GM12878 (cell line): ENCODE measurements at regions not wholly inside any gene's neighbourhood (a gene's known extent, or its start where the extent isn't known, plus 50 kb on each side); places are given as distances from the start of the nearest gene placed in this dataset.

ENCODE experiments used
- ESRRA ChIP-seq: IDR thresholded peaks from 2 replicates; pipeline ENCODE4 v1.6.1; 2012; ENCODE audit warnings: mild to moderate bottlenecking, low read length, improper control_type of control experiment
- POLR2AphosphoS2 ChIP-seq: IDR thresholded peaks from 2 replicates; pipeline ENCODE4 v1.6.1; 2011; ENCODE audit warnings: low read depth, mild to moderate bottlenecking, low read length, improper control_type of control experiment, moderate library complexity
- TF ChIP-seq, protein P1 (sequence below): fragments of 450-650 bp; IDR thresholded peaks from 2 replicates; pipeline ENCODE4 v1.6.1; 2017; ENCODE audit warnings: borderline replicate concordance
- TF ChIP-seq, protein P2 (sequence below): IDR thresholded peaks from 2 replicates; pipeline ENCODE4 v1.6.1; 2011; ENCODE audit warnings: mild to moderate bottlenecking, low read depth, low read length, moderate library complexity; ENCODE audit not compliant: insufficient replicate concordance
- TF ChIP-seq, protein P3 (sequence below), 3 experiments: IDR thresholded peaks in 2 of 3; conservative IDR thresholded peaks in 1 of 3; 2 replicates each; pipeline ENCODE4 v1.5.1; 2011; ENCODE audit warnings: low read depth in 3 of 3, low read length in 3 of 3, mild to moderate bottlenecking in 3 of 3, control low read depth in 2 of 3, moderate library complexity in 2 of 3, inconsistent platforms in 1 of 3, mixed read lengths in 1 of 3; ENCODE audit not compliant: control insufficient read depth in 2 of 3, insufficient read depth in 1 of 3; ENCODE audit errors: extremely low read depth in 1 of 3

GRCh38 chr5:143694357-143694756 is 117.6 kb upstream of the HMHB1 start:
- TF ChIP-seq, protein P1, sequence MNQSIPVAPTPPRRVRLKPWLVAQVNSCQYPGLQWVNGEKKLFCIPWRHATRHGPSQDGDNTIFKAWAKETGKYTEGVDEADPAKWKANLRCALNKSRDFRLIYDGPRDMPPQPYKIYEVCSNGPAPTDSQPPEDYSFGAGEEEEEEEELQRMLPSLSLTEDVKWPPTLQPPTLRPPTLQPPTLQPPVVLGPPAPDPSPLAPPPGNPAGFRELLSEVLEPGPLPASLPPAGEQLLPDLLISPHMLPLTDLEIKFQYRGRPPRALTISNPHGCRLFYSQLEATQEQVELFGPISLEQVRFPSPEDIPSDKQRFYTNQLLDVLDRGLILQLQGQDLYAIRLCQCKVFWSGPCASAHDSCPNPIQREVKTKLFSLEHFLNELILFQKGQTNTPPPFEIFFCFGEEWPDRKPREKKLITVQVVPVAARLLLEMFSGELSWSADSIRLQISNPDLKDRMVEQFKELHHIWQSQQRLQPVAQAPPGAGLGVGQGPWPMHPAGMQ, result no peak
- TF ChIP-seq, protein P2, sequence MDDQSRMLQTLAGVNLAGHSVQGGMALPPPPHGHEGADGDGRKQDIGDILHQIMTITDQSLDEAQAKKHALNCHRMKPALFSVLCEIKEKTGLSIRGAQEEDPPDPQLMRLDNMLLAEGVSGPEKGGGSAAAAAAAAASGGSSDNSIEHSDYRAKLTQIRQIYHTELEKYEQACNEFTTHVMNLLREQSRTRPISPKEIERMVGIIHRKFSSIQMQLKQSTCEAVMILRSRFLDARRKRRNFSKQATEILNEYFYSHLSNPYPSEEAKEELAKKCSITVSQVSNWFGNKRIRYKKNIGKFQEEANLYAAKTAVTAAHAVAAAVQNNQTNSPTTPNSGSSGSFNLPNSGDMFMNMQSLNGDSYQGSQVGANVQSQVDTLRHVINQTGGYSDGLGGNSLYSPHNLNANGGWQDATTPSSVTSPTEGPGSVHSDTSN, result no peak
- TF ChIP-seq POLR2AphosphoS2, result no peak
- TF ChIP-seq, protein P3, sequence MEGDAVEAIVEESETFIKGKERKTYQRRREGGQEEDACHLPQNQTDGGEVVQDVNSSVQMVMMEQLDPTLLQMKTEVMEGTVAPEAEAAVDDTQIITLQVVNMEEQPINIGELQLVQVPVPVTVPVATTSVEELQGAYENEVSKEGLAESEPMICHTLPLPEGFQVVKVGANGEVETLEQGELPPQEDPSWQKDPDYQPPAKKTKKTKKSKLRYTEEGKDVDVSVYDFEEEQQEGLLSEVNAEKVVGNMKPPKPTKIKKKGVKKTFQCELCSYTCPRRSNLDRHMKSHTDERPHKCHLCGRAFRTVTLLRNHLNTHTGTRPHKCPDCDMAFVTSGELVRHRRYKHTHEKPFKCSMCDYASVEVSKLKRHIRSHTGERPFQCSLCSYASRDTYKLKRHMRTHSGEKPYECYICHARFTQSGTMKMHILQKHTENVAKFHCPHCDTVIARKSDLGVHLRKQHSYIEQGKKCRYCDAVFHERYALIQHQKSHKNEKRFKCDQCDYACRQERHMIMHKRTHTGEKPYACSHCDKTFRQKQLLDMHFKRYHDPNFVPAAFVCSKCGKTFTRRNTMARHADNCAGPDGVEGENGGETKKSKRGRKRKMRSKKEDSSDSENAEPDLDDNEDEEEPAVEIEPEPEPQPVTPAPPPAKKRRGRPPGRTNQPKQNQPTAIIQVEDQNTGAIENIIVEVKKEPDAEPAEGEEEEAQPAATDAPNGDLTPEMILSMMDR (IDR thresholded peaks at IDR 0.05 in 2 of 3, conservative IDR thresholded peaks at IDR 0.05 in 1 of 3; ENCODE audit: control insufficient read depth in 2 of 3, extremely low read depth in 1 of 3, insufficient read depth in 1 of 3, low read depth in 3 of 3, low read length in 3 of 3), result no peak
- no peak for TF ChIP-seq ESRRA
